ENCODE measurements at regions not wholly inside any gene's neighbourhood (a gene's known extent, or its start where the extent isn't known, plus 50 kb on each side); places are given as distances from the start of the nearest gene placed in this dataset.

GRCh38 chr2:151182899-151183809 is 78.5 kb downstream of the RBM43 start:
- TF ChIP-seq CTCF (conservative IDR thresholded peaks at IDR 0.05; ENCODE audit: low read depth, low read length) (no peak), EZH2 (IDR thresholded peaks at IDR 0.05; ENCODE audit: low read length, unreplicated experiment) (no peak)

Measured in PC-3 (cell line).